ENCODE measurements at regions not wholly inside any gene's neighbourhood (a gene's known extent, or its start where the extent isn't known, plus 50 kb on each side); places are given as distances from the start of the nearest gene placed in this dataset.

DNA sequence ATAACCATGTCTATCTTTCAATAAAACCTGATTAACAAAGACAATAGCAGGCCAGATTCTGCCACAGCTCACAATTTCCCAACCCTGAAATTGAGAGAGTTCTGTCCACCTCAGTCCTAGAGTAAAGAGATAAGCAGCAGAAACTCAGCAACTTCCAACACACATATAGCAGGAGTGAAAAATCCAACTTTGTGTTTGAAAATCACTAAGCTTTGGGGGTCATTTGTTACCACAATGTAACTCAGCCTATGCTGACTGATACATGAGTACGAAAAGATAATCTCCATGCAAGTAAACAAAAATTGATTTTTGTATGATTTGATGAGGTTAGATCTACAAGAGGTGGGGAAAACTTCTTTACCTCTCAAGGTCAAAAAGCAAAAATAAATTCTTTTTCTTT lies 231.0 kb upstream of the DAPK1 start:
- no peaks in the 10 kb centered on the region for H3K9me3 ChIP-seq (ENCODE audit: low read length)
- H3K27ac ChIP-seq (ENCODE audit: low read depth, low read length): no peak overlapping the region
- ChIA-PET CTCF (no interaction called here), POLR2A (no interaction called here)
- H3K4me1 ChIP-seq (ENCODE audit: insufficient read depth, low read length): peaks cover 5% of the 10 kb centered on the region
- H3K27me3 ChIP-seq (ENCODE audit: insufficient read depth, low read length, poor library complexity, severe bottlenecking): peaks cover 7% of the 10 kb centered on the region
- no peak overlapping the region for H3K4me3 ChIP-seq (ENCODE audit: low read length)
- Mint-ChIP-seq H3K4me3 (no peak overlapping the region), H3K9me3 (peaks cover 0 to 3% (median 0%) of the 10 kb centered on the region in 5 donors), H3K4me1 (peaks cover 8 to 17% (median 16%) of the 10 kb centered on the region in 3 donors), H3K27me3 (peaks cover 0 to 16% of the 10 kb centered on the region in 2 donors), H3K36me3 (no peaks in the 10 kb centered on the region), H3K27ac (no peak overlapping the region)
- H3K36me3 ChIP-seq (ENCODE audit: insufficient read depth, low read length): no peaks in the 10 kb centered on the region
- no peak for DNase-seq

DNA sequence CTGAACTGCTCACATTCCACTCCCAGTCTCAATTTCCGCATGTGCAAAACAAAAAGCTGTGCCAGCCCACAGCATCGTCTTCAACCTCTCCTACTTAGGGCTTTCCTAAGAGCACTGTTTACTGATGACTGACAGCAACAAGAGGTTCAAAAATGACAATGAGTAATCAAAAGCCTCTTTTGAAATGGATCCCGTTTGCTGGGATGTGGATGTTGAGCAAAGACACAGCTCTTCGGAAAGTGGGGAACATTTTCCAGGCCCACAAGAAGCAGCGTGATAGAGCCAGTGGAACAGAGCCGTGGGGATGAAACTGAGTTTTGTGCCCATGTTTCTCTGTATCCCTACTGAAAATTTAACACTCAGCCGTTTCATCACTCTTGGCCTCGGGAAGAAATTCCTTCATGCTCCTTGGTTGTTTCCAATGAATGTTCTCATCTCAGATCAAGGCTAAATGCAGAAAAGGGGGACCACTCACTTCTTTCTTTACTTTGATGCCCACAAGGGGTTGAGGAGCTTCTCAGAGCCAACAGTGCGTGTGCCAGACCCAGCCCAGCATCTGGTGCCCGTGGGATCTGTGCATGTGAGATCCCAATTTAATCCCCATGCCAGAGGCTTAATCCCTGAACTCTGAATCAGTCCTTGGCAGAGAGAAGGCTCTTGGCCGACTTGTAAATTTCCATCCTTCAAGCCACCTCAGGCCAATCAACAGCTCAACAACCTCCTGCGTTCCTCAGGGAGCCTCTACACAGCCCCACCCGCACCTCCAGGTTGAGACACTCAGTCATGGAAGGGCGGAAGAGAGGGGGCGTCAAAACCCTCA lies 230.2 kb upstream of the DAPK1 start:
- H3K27ac Mint-ChIP-seq: no peak overlapping the region
- Histone ChIP-seq H3K4me3 (ENCODE audit: low read length) (no peak overlapping the region), H3K4me1 (ENCODE audit: insufficient read depth, low read length) (peaks cover 11% of the 10 kb centered on the region), H3K36me3 (ENCODE audit: insufficient read depth, low read length) (no peaks in the 10 kb centered on the region), H3K9me3 (ENCODE audit: low read length) (no peaks in the 10 kb centered on the region), H3K27ac (ENCODE audit: low read depth, low read length) (no peak overlapping the region), H3K27me3 (ENCODE audit: insufficient read depth, low read length, poor library complexity, severe bottlenecking) (peaks cover 8% of the 10 kb centered on the region)
- H3K9me3 Mint-ChIP-seq: peaks cover 0 to 3% (median 0%) of the 10 kb centered on the region in 5 donors
- ChIA-PET CTCF (no interaction called here), POLR2A (no interaction called here)
- DNase-seq: no peak
- H3K36me3 Mint-ChIP-seq: no peaks in the 10 kb centered on the region
- H3K27me3 Mint-ChIP-seq: peaks cover 0 to 12% of the 10 kb centered on the region in 2 donors
- peaks cover 16 to 25% (median 23%) of the 10 kb centered on the region in 3 donors for H3K4me1 Mint-ChIP-seq
- H3K4me3 Mint-ChIP-seq: no peak overlapping the region

DNA sequence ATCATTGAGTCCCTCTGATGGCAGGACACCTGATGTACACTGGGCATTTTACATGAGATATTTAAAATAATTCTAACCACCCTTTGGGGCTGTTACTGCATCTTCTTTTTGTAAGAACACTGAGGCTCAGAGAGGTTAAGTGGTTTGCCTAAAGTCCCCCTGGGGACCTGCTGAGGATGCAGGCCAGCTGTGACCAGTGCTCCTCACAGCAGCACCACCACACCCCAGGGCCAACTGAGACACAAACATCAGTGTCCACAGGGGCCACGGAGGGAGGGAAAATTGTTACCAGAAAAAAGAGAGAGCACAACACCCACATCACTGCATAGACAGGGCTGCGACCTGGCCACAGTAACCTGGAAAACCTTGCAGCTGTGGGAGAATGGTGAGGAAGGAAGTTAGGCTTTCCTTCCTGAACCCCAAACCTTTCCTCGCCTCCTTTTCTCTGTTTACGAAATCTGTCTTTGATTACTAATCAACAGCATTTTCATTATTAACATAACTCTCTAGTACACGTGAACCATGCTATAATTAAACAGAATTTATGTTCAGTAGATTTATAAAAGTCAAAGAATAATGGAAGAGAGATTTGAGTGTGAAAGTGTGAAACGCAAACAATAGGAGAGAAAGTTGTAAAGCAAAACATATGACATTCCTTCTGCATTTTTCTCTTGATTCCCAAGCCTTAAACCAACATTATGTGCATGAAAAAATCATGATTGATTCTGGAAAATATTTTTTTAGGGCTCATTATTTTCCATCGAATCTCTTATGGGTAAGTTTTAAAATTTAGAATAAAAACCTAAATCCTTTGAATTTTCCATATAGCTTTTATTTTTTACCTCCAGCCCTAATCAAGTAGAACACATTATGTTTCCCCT lies 228.1 kb upstream of the DAPK1 start:
- Mint-ChIP-seq H3K4me3 (no peak overlapping the region), H3K36me3 (no peaks in the 10 kb centered on the region), H3K27ac (no peak overlapping the region), H3K9me3 (no peaks in the 10 kb centered on the region), H3K4me1 (peaks cover 22 to 35% (median 26%) of the 10 kb centered on the region in 3 donors), H3K27me3 (peaks cover 0 to 20% of the 10 kb centered on the region in 2 donors)
- Histone ChIP-seq H3K36me3 (ENCODE audit: insufficient read depth, low read length) (no peaks in the 10 kb centered on the region), H3K9me3 (ENCODE audit: low read length) (no peaks in the 10 kb centered on the region), H3K4me1 (ENCODE audit: insufficient read depth, low read length) (peaks cover 20% of the 10 kb centered on the region), H3K4me3 (ENCODE audit: low read length) (no peak overlapping the region), H3K27ac (ENCODE audit: low read depth, low read length) (no peak overlapping the region), H3K27me3 (ENCODE audit: insufficient read depth, low read length, poor library complexity, severe bottlenecking) (peaks cover 12% of the 10 kb centered on the region)
- CTCF ChIA-PET: no interaction called here
- POLR2A ChIA-PET: no interaction called here
- no peak for DNase-seq

DNA sequence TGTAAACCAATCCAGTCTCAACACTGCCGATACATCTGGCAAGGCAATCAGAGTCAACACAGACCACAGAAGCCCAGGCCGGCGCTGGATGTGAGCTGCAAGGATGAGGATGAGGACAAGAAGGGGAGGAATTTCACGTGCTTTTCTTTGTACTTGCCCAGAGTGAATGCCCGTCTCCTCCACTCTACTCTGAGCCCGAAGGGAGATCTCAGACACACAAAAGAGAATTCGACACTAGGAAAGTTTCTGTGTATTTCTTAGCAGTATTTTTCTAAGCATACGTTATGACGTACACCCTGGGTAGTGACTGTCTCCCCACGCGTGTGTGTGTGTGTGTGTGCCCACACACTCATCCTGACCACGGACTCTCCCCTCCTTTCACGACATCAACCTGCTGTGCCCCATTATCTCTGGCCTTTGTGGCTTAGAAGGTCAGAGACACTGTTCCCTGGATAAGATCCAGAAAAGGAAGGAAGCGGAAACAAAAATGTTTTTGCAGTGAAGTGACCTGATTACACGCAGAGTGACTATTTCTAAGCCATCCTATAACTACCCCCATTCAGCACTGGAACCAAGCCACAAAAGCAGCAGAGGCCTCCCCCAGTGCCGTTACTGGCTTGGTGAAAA lies 227.3 kb upstream of the DAPK1 start:
- Mint-ChIP-seq H3K27me3 (peaks cover 0 to 20% of the 10 kb centered on the region in 2 donors), H3K36me3 (no peaks in the 10 kb centered on the region), H3K9me3 (no peaks in the 10 kb centered on the region), H3K4me3 (no peak overlapping the region), H3K27ac (no peak overlapping the region), H3K4me1 (peaks cover 24 to 38% (median 29%) of the 10 kb centered on the region in 3 donors)
- Histone ChIP-seq H3K4me3 (ENCODE audit: low read length) (no peak overlapping the region), H3K9me3 (ENCODE audit: low read length) (no peaks in the 10 kb centered on the region), H3K36me3 (ENCODE audit: insufficient read depth, low read length) (no peaks in the 10 kb centered on the region), H3K27me3 (ENCODE audit: insufficient read depth, low read length, poor library complexity, severe bottlenecking) (peaks cover 12% of the 10 kb centered on the region), H3K4me1 (ENCODE audit: insufficient read depth, low read length) (peaks cover 23% of the 10 kb centered on the region), H3K27ac (ENCODE audit: low read depth, low read length) (no peak overlapping the region)
- CTCF ChIA-PET: no interaction called here
- POLR2A ChIA-PET: no interaction called here
- DNase-seq: no peak

- Mint-ChIP-seq H3K4me3 (no peak overlapping the region), H3K27ac (no peak overlapping the region), H3K36me3 (no peaks in the 10 kb centered on the region), H3K9me3 (no peaks in the 10 kb centered on the region), H3K4me1 (peaks cover 29 to 43% (median 35%) of the 10 kb centered on the region in 3 donors), H3K27me3 (peaks cover 0 to 20% of the 10 kb centered on the region in 2 donors)
- H3K9me3 ChIP-seq (ENCODE audit: low read length): no peaks in the 10 kb centered on the region
- ChIA-PET POLR2A (no interaction called here), CTCF (no interaction called here)
- H3K36me3 ChIP-seq (ENCODE audit: insufficient read depth, low read length): no peaks in the 10 kb centered on the region
- DNase-seq: no peak
- H3K27me3 ChIP-seq (ENCODE audit: insufficient read depth, low read length, poor library complexity, severe bottlenecking): peaks cover 12% of the 10 kb centered on the region
- no peak overlapping the region for H3K4me3 ChIP-seq (ENCODE audit: low read length)
- H3K27ac ChIP-seq (ENCODE audit: low read depth, low read length): no peak overlapping the region
- H3K4me1 ChIP-seq (ENCODE audit: insufficient read depth, low read length): peaks cover 28% of the 10 kb centered on the region
Observed at GRCh38 chr9:87270848-87271234, 226.8 kb upstream of the DAPK1 start.

DNA sequence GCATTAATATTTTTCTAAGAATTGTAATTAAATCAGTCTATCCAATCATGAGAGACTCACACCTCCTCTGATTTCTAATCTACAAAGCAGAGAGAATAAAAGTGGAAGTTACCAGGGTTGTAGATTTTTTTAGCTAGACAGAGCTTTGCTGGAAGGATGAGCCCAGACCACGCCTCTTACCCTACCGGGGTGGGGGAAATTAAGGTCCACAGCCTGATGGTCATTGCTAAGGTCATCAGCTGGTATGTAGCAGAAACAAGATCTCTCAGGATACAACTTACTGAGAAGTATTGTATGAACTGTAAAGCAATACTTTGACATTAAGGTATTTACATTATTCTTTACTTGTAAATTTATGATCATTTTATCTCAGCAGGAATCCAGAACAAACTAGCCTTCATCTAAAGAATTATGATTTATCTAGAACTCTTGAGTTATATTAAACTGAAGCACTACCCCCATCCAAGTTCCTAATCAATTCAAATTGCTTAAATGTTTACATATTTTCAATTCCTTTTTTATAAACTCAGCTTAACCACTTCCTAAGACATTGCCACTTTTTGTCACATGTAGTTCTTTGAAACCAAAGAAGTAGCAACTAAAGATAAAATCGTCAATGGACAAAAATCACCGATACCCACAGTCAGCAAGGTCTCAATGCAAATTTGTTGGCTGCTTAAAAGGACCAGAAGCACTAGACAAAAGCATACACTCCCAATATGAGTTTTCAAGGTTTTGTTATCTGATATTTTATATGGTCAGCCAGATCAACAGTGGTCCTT lies 225.8 kb upstream of the DAPK1 start:
- H3K9me3 ChIP-seq (ENCODE audit: low read length): no peaks in the 10 kb centered on the region
- no peaks in the 10 kb centered on the region for H3K9me3 Mint-ChIP-seq
- peaks cover 30% of the 10 kb centered on the region for H3K4me1 ChIP-seq (ENCODE audit: insufficient read depth, low read length)
- peak in 1 of 5 donors; percentile 21 for DNase-seq
- H3K4me3 ChIP-seq (ENCODE audit: low read length): no peak overlapping the region
- peak overlapping the region in 5 of 7 donors; percentile 7 to 44 (median 20) for H3K4me3 Mint-ChIP-seq
- peaks cover 12% of the 10 kb centered on the region for H3K27me3 ChIP-seq (ENCODE audit: insufficient read depth, low read length, poor library complexity, severe bottlenecking)
- H3K36me3 Mint-ChIP-seq: no peaks in the 10 kb centered on the region
- ChIA-PET CTCF (no interaction called here), POLR2A (no interaction called here)
- H3K27me3 Mint-ChIP-seq: peaks cover 0 to 20% of the 10 kb centered on the region in 2 donors
- H3K4me1 Mint-ChIP-seq: peaks cover 37 to 51% (median 45%) of the 10 kb centered on the region in 3 donors
- no peaks in the 10 kb centered on the region for H3K36me3 ChIP-seq (ENCODE audit: insufficient read depth, low read length)
- H3K27ac Mint-ChIP-seq: peak overlapping the region in 1 of 8 donors; percentile 2
- H3K27ac ChIP-seq (ENCODE audit: low read depth, low read length): no peak overlapping the region

DNA sequence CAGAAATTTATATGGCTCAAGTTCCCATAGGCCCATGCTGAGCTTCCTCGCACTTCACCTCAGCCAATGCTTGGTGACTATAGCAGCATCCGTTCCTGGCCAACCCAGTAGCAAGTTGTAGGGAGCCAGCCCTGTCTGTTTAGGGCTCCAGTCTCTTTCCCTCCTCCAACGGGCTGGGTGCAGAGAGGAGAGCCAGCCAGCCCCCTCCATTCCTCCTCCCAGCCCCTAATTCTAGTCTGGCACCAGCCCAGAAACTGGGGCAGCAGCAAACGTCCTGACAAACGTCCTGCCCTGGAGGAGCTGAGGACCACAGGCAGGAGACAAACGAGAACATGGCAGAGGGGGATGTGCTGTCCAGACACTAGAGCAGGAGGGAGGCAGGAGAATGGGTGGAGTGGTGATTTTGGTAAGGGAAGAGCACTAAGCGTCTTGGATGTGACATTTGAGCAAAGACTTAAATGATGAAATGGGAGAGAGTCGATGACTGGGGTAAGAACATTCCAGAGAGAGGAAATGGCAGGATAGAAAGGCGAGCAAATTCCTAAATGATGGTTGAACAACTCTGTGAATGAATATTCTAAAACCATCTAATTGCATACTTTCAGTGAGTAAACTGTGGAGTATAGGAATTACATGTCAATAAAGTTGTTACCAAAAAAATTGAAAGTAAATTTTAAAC lies 222.5 kb upstream of the DAPK1 start:
- ChIA-PET CTCF (no interaction called here), POLR2A (no interaction called here)
- Histone ChIP-seq H3K4me3 (ENCODE audit: low read length) (no peak overlapping the region), H3K27me3 (ENCODE audit: insufficient read depth, low read length, poor library complexity, severe bottlenecking) (peaks cover 12% of the 10 kb centered on the region), H3K9me3 (ENCODE audit: low read length) (no peaks in the 10 kb centered on the region), H3K4me1 (ENCODE audit: insufficient read depth, low read length) (peaks cover 42% of the 10 kb centered on the region), H3K27ac (ENCODE audit: low read depth, low read length) (no peak overlapping the region), H3K36me3 (ENCODE audit: insufficient read depth, low read length) (no peaks in the 10 kb centered on the region)
- Mint-ChIP-seq H3K27ac (no peak overlapping the region), H3K9me3 (no peaks in the 10 kb centered on the region), H3K4me1 (peaks cover 61 to 76% (median 66%) of the 10 kb centered on the region in 3 donors), H3K27me3 (peaks cover 0 to 20% of the 10 kb centered on the region in 2 donors), H3K4me3 (no peak overlapping the region), H3K36me3 (peaks cover 0 to 9% (median 0%) of the 10 kb centered on the region in 3 donors)
- no peak for DNase-seq
